Stimulated activated CD4-positive, alpha-beta T cell treated with anti-CD3 and anti-CD28 coated beads, Interleukin-4, amount 100 ng/mL, for 48 hours (primary cell): ENCODE measurements at regions not wholly inside any gene's neighbourhood (a gene's known extent, or its start where the extent isn't known, plus 50 kb on each side); places are given as distances from the start of the nearest gene placed in this dataset.
"Not testable (repeated sequence)": the region's sequence is repeated elsewhere in the genome, so short reads cannot be mapped to it uniquely, and the experiment has no call there.

Source experiments
- DNase-seq, 2 donors: peaks; one replicate each; pipeline ENCODE4 v3.0.0-alpha.2; 2020; ENCODE audit warnings: low read depth in 2 of 2

DNA sequence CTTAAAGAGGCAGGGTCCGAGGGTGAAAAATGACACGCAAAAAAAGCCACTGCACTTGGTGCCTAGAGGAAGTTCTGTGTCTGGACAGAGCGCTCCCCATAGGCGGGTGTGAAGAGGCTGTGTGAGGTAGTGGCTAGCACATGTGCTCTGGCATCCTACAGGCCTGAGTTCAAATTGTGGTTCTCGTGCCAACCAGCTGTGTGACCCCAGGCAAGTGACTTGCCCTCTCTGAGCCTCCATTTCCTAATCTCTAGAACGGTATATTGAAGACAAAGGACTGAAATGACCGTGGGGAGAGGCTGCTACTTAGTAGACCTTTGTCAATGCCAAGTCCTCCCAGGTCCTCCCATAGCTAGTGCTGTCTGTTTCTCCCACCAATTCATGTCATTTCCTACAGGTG is 79.1 kb upstream of the MYL10 start:
- no peak for DNase-seq

DNA sequence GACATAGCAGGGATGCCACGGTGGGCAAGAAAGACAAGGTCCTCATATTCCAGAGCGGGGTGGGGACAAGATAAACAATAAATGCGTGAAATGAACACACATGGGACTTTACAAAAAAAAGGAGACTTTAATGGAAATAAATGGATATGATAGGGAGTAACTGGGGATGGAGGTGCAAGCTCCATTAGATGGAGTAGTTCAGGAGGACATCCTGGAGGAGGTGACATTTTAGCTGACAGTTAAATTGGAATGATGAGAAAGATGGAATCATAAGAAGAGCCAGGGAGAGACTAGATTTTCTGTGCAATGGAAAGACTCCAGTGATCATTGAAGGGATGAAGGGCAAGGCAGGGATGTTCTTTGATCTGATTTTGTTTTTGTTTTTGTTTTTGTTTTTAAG is 83.6 kb upstream of the MYL10 start:
- no peak for DNase-seq

DNA sequence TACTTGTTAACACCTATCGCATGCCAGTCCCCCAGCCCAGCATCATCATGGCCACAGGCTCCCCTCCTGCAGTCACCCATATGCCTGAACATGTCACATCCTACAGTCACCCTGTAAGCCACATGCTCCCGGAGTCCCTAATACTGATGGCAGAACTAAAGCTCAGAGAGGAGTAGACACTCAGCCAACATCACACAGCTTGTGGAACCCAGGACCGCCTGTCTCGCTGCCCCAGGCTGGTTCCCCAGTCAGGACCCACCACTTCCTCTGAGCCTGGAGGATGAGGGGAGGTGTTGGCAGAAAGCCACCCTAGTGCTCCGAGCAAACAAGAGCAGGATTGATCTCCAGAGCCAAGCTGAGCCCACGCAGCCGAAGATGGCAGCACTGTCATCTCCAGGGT is 85.0 kb upstream of the MYL10 start:
- no peak for DNase-seq

DNA sequence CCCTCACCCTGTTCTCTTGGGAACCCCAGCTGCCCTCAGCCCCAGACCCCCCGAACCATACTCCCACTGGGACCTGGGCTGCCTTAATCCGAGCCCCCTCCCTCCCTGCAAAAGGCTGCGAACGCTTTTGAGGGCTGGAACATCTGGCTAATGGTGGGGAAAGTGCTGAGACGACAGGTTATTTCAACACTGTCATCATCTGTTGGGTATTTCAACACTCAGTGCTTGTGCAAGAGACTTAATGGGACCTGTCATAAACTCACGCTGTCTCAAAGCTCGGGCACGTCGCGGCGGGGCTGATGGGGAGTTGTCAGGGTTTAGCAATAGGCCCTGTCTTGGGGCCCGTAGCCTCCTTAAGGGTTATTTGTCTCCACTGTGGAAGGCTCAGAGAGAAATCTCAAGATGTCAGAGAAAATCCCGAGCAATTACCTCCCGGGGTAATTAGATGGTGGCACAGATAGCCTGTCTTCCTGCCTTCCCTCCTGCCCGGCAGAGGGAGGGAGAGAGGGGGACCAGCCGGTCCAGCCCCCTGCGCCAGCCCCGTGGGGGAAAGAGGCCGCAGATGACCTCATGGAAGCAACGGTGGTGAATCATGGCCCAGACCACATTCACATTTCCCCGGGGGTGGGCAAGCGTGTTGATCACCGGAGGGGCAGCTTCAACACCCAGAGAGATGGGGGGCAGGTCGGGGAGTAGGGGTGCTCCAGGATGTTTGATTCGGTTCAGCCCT is 88.7 kb upstream of the MYL10 start:
- no peak for DNase-seq

DNA sequence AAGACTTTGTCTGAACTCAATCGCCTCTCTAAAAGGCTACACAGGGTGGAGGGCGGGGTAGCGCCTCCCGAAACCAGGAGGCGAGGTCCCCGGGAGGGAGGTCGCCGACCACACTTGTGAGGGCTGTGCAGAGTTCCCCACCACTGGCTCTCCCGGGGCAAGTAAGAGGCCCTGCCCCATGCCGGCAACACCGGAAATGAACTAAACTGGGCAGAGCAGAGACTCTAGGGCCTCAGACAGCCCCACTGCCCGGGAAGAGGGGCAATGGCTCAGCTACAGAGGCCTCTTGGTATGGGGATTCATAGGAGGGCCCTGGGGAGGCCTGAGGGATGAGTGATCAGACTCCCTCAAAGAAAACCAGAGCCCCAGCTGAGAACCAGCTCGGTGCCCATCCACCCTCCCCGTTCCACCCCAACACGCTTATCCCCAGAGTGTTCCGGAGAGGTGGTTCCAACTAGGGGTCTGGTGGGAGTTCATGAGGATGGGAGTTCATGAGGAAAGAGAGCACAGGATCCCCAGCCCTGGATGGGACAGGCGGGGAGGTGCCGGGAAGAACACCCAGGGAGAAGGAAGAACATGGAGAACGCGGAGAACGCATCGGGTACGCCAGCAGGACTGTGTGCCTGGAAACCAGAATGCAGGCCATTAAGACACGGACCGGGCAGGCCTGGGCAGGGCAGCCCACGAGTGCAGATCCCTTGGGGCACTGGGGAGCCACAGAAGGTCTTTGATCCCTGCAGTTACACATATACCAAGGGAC is 89.4 kb upstream of the MYL10 start:
- DNase-seq: no peak

DNA sequence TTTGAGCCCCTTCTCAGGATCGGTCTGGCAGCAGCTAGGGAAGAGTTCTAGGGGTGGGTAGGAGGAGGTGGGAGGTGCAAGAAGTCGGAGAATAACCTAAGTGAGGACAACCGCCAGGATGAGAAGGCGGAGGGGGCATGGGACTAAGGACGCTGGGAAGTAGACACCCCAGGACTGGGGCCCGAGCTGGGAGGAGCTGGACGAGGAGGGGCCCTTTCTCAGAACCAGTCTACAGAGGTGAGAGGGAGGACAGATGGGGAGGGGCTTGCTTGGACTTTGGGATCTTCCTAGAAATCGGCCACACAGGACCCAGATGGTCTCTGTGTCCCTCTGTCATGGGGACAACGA is 90.0 kb upstream of the MYL10 start:
- no peak for DNase-seq

DNA sequence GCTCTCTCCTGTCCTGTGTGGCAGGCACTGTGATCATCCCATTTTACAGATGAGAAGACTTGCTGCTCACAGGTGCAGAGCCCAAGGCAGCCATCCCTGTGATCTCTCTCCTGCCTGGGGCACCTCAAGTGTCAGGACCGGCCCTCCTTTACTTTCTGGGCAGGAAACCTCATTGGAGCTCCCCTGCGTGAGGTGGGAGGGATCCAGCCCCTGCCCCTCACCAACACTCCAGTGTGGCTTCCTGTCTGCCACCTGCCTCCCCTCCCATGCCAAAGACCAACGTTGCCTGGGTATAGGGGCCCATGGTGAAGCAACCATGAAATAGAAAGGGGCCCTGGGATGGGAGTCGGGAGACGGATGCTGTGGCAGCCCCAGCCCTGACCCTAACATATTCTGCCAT is 91.2 kb upstream of the MYL10 start:
- DNase-seq: no peak

DNA sequence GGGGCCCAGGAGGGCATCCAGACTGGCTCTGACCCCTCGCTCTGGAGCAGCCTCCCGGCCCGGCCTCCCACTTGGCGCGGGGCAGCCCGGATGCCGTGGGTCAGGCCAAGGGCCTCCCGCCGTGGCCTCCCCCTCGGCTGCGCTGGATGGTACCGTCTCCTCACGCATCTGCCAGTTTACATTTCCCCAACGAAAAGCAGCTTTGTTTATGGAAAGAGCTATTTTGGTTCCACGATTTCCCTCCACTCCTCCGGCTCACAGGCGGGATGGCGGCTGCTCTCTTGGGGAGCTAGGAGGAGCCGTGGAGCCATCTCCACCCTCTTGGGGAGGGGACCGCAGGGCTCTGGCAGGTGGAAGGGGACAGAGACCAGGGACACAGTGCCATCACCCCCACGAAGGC is 93.2 kb upstream of the MYL10 start:
- DNase-seq: no peak

DNA sequence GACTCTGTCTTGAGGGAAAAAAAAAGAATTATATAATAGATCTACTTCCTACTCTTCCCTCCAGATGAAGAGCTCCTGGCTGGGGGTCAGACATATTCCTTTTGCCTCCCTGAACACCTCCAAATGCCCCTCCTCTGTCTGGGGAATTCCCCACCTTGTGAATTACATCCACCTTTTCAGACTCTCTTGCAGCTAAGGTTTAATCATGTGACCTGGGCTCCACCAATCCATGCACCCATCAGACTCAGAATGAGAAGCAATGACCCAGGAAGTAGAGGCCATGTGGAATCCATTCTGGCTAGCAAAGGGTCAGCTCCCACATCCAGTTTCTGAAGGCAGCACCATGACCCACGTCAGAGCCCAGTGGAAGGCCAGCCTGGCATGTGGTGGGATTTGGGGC is 93.6 kb upstream of the CUX1 start:
- DNase-seq: no peak

DNA sequence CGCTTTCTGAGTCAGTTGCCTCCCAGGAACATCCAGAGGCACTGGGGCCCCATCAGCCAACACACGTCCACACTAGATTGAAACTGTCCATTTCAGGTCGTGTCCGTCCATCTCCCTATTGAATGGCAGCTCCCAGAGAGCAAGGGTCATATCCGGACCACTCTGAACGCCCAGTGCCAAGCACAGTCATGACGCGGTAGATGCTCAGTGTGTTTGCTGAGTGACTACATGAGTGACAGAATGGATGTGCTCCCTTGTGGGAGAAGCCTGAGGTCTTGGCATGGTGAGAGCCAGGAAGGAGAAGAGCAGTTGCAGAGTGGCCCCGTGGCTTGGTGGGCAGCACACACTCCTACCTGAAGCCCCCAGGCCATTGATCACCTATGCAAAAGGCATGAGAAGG is 92.5 kb upstream of the CUX1 start:
- no peak for DNase-seq

DNA sequence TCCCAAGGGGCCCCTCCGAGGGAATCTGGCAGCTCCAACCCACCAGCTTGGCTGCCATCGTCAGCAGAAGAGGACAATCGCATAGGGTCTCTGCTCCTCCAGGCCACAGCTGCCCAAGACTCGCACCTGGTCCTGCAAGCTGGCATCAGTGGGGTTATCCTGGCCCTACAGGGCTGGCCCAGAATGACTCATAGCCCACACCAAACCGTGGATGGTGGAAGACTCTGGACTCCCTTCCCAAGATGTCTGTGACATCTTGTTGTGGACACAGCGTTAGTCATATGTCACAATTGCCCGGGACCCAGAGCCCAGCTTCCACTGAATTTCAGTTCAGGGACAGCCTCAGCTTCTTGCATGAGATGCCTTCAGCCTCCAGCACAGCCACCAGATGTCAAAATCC is 91.5 kb upstream of the CUX1 start:
- DNase-seq: no peak

DNA sequence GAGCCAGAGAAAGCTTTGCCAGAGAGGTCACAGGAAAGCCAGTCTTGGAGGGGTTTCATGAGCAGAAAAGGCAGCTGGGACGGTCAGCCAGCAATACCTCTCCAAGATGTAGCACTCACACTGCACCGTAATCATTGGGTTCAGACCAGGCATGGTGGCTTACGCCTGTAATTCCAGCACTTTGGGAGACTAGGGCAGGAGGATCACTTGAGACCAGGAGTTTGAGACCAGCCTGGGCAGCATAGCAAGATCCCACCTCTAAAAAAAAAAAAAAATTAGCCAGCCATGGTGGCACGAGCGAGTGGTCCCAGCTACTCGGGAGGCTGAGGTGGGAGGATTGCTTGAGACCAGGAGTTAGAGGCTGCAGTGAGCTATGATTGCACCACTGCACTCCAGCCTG is 90.2 kb upstream of the CUX1 start:
- DNase-seq: no peak

DNA sequence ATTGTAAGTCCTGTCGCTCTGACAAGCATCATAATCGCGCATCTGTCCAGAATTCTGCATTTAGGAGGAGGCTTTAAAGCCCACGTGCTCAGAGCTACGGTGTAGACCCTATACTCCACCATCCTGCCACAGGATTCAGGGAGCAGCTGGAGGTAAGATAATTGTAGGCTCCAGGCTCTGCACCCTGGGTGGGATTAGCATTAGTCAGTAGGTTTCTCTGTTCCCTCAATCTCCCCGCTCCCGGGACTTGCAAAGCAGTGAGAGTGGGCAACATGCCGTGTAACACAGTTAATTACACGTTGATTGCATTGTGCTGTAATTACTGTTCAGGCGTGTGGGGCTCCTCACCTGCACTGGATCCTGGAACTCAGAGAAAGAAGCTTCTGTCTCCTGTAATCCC is 89.3 kb upstream of the CUX1 start:
- no peak for DNase-seq

DNA sequence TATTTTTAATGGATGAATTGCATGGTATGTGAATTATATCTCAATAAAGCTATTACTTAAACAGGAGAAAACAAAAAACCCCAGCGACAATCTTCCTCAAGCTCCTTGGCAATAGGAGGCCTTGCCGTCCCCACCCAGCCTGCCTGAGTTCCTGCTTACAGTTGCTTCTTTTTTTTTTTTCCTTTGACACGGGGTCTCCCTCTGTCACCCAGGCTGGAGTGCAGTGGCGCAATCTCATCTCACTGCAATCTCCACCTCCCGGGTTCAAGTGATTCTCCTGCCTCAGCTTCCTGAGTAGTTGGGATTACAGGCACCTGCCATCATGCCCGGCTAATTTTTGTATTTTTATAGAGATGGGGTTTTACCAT is 88.6 kb upstream of the CUX1 start:
- not testable (repeated sequence) for DNase-seq

DNA sequence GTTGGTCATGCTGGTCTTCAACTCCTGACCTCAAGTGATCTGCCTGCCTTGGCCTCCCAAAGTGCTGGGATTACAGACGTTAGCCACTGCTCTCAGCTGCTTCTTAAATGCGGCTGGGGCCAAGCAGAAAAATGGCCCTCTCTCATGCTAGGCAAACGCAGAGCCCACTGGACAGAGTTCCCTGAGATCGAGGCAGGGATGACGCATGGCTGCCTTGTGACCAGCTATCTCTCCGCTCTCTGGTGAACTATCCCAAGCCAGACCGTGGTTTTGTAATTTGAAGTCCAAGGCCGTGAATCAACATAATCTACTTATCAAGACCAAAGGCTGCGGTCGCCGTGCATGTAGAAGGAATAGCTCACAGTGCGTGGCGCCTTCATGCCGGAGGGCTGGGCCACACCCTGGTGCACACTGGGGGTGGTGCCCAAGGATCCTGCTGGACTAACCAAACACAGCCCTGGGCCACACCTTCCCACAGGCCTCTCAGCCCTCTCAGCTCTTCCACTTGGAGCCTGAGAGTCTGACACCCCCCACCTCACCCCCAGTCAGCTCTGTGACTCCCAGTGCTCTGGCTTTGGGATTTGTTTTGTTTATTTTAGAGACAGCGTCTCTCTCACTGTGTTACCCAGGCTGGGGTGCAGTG is 88.1 kb upstream of the CUX1 start:
- no peak for DNase-seq

DNA sequence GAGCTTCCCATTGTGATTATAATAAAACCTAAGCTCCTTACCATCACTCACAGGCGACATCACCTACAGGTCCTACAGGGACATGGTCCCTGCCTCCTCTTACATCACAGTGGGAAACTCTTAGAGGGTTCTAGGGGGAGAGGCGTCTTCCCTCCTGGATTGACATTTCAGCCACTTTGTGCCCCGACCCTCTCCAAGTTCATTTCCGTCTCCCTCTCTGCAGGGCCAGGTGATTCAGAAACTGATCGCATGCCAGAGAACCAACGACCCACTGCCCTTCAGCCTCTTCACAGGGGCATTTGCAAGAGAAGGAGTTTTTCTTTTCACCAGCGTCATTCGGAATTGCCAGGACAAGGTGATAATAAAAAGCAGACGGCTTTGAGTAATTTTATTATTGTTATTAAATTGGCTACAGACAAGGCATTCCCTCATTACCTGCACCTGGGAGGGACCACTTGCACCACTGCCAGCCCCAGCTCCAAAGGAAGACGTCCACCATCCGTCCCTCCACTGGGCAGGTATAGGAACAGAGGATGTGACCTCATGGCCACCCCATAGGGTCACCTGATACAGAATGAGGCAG is 85.8 kb upstream of the CUX1 start:
- DNase-seq: no peak

DNA sequence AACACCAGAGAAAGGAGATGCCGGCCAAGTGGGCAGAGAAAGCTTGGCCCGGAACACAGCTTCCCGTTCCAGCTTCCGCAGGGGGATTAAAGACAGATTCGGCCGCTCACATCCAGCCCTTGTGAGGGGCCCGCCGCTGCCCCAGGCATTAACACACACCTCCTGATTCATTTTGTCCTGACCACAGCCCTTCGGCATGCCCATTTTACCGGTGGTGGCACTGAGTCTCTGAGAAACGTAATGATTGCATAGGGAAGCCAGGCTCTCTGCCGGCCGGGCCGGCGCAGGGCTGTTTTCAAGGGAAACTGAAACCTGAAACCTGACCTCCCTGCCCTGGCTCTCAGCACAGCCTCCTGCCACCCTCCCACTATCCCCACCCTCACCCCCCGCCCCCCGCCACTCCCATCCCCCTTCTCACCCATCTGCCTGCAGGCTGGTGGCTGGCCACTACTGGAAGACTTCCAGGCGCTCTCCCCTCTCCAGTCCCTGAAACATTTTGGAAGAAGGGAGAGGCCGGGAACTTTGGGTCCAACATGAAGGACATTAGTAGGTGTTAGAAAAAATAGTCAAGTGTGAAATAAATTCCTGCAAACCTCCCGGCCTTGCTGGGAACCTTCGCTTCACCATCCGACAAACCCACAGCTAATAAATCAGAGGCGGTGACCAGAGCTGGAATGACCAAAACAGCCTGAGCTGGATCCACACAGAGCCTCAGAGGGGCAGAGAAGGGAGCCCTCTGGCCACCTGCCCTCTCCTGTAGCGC is 83.5 kb upstream of the CUX1 start:
- no peak for DNase-seq

DNA sequence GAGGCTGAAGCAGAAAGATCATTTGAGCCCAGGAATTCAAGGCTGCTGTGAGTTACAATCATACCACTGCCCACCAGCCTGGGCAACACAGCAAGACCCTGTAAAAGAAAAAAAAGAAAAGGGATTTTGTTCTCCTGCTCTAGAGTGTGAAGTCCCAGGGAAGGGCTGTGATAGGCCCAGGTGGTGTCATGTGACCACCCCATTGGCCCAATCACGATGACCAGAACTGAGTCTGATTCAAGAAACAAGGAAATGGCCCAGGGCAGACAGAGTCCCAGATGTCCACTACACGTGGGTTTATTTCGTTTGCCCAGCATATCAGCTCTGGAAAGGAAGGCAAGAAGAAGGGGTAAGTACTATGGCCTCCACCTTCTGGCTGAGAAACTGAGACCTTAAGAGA is 81.3 kb upstream of the CUX1 start:
- no peak for DNase-seq

DNA sequence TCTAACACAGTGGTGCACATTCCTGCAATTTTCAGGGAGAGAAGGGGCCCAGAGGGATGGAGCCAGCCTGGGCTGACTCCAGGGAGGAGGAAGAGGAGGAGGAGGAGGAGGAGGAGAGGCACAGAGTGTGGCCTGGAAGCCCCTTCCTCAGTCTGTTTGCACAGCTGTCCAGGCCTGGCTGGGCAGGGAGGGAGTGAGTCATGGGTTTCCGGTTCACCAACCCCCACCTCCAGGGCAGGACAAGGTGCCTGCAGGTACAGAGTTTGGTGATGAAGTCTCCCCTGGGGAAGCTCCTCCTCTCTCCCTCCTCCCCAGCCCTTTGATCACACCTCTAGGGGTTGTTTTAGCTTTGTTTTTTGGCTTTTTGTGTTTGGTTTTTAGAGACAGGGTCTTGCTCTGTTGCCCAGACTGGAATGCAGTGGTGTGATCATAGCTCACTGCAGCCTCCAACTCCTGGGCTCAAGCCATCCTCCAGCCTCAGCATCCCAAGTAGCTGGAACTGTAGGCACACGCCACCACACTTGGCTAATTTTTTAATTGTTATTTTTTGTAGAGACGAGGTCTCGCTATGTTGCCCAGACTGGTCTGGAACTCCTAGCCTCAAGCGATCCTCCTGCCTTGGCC is 77.5 kb upstream of the CUX1 start:
- DNase-seq: no peak

DNA sequence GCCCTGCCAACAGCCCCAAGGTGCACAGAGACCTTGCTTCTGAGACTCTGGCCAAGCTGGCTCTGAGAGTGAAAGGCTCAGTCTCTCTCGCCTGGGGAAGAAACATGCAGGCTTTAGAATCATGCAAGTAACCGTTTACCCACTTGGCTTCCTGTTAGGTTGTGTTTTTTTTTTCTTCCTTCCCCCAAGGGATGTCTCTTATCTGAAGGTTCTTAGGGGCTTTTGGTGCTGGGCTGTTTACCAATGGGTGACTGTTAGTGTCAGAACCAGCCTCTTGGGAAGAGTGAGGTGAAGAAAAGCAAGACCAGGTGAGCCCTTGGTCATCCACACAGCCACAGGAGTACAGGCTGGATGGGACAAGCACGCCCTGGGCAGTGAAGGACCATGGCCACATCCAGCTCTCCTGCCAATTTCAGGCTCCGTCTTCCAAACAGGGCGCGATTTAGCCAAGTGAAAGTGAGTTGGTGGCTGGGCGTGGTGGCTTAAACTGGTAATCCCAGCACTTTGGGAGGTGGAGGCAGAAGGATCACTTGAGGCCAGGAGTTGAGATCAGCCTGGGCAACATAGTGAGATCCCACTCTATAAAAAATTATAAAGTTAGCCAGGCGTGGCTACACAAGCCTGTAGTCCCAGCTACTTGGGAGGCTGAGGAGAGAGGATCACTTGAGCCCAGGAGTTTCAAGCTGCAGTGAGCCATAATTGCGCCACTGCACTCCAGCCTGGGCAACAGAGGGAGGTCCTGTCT is 76.3 kb upstream of the CUX1 start:
- DNase-seq: no peak
